ENCODE measurements at regions not wholly inside any gene's neighbourhood (a gene's known extent, or its start where the extent isn't known, plus 50 kb on each side); places are given as distances from the start of the nearest gene placed in this dataset.
"Not testable (repeated sequence)": the region's sequence is repeated elsewhere in the genome, so short reads cannot be mapped to it uniquely, and the experiment has no call there.

GRCh38 chr6:15745781-15746180 is 83.0 kb upstream of the DTNBP1 start:
- no peak for ATAC-seq
- H3K9me2 ChIP-seq (ENCODE audit: insufficient read depth) = peaks cover 10% of the 10 kb centered on the region; the same call in 1 of the 2 replicates
- TF ChIP-seq CTCF (conservative IDR thresholded peaks at IDR 0.05; ENCODE audit: low read depth in 2 of 2) (no peak), ZNF331 (CRISPR knock-in tag; IDR thresholded peaks at IDR 0.05; ENCODE audit: low read depth) (no peak), POLR2AphosphoS5 (IDR thresholded peaks at IDR 0.05; ENCODE audit: low read depth) (no peak)
- H2AFZ ChIP-seq = no peak overlapping the region
- Mint-ChIP-seq H3K27me3 (ENCODE audit: insufficient read depth, low read depth, poor library complexity) (no peaks in the 10 kb centered on the region), H3K36me3 (ENCODE audit: low read depth) (peaks cover 3% of the 10 kb centered on the region; the same call in 1 of the 3 replicates), H3K9me3 (peaks cover 7% of the 10 kb centered on the region), H3K27ac (no peak overlapping the region), H3K4me1 (peaks cover 12% of the 10 kb centered on the region), H3K4me3 (no peak overlapping the region)
- no peak overlapping the region for H3K4me3 ChIP-seq
- H3K27ac ChIP-seq (ENCODE audit: low read depth) = no peak overlapping the region
- H3K4me1 ChIP-seq (ENCODE audit: insufficient read depth) = 0 out of 2 replicates have a peak, but pooled peaks cover 9% of the 10 kb centered on the region
- DNase-seq (ENCODE audit: low spot score) = no peak
- H3F3A ChIP-seq (replicated peaks; ENCODE audit: low read depth) = no peaks in the 10 kb centered on the region
- H3K79me2 ChIP-seq (replicated peaks; ENCODE audit: insufficient read depth) = no peaks in the 10 kb centered on the region
- no peaks in the 10 kb centered on the region for H3K36me3 ChIP-seq (ENCODE audit: insufficient read depth)
- H4K20me1 ChIP-seq (replicated peaks; ENCODE audit: insufficient read depth) = no peaks in the 10 kb centered on the region
- H3K4me2 ChIP-seq = 0 out of 2 replicates have a peak overlapping the region, but pooled peaks have one; percentile 14
- no peaks in the 10 kb centered on the region for H3K27me3 ChIP-seq (ENCODE audit: insufficient read depth)

- H2AFZ ChIP-seq = 0 out of 2 replicates have a peak overlapping the region, but pooled peaks have one; percentile 16
- DNase-seq (ENCODE audit: low spot score) = peak; percentile 34
- no peaks in the 10 kb centered on the region for H3F3A ChIP-seq (replicated peaks; ENCODE audit: low read depth)
- H3K27ac ChIP-seq (ENCODE audit: low read depth) = no peak overlapping the region
- ATAC-seq = peak; percentile 42
- H3K27me3 Mint-ChIP-seq (ENCODE audit: insufficient read depth, low read depth, poor library complexity) = no peaks in the 10 kb centered on the region
- H3K4me2 ChIP-seq = 0 out of 2 replicates have a peak overlapping the region, but pooled peaks have one; percentile 14
- H3K4me1 ChIP-seq (ENCODE audit: insufficient read depth) = 0 out of 2 replicates have a peak, but pooled peaks cover 9% of the 10 kb centered on the region
- H3K36me3 Mint-ChIP-seq (ENCODE audit: low read depth) = peaks cover 3% of the 10 kb centered on the region; the same call in 1 of the 3 replicates
- TF ChIP-seq EZH2phosphoT487 (IDR thresholded peaks at IDR 0.05; ENCODE audit: unreplicated experiment) (no peak), ZNF331 (CRISPR knock-in tag; IDR thresholded peaks at IDR 0.05; ENCODE audit: low read depth) (no peak), POLR2AphosphoS5 (IDR thresholded peaks at IDR 0.05; ENCODE audit: low read depth) (no peak), CREB1 (CRISPR knock-in tag; IDR thresholded peaks at IDR 0.05; ENCODE audit: low read depth) (no peak), STAT1 (IDR thresholded peaks at IDR 0.05; ENCODE audit: unreplicated experiment) (no peak), ZNF114 (CRISPR knock-in tag; IDR thresholded peaks at IDR 0.05) (no peak)
- peaks cover 7% of the 10 kb centered on the region for H3K9me3 Mint-ChIP-seq
- H3K4me3 ChIP-seq = no peak overlapping the region
- H3K79me2 ChIP-seq (replicated peaks; ENCODE audit: insufficient read depth) = no peaks in the 10 kb centered on the region
- no peaks in the 10 kb centered on the region for H3K36me3 ChIP-seq (ENCODE audit: insufficient read depth)
- H4K20me1 ChIP-seq (replicated peaks; ENCODE audit: insufficient read depth) = no peaks in the 10 kb centered on the region
- no peaks in the 10 kb centered on the region for H3K27me3 ChIP-seq (ENCODE audit: insufficient read depth)
- H3K4me1 Mint-ChIP-seq = peaks cover 14% of the 10 kb centered on the region
- H3K9me2 ChIP-seq (ENCODE audit: insufficient read depth) = peaks cover 10% of the 10 kb centered on the region; the same call in 1 of the 2 replicates
- no peak overlapping the region for H3K27ac Mint-ChIP-seq
- no peak overlapping the region for H3K4me3 Mint-ChIP-seq
These were observed 82.1 kb upstream of the DTNBP1 start for GRCh38 chr6:15744818-15745402.

GRCh38 chr6:15742013-15742412 is 79.2 kb upstream of the DTNBP1 start:
- H3K4me1 Mint-ChIP-seq = peaks cover 20% of the 10 kb centered on the region
- H3K4me1 ChIP-seq (ENCODE audit: insufficient read depth); H3K79me2 ChIP-seq (replicated peaks; ENCODE audit: insufficient read depth): not testable (repeated sequence)

More at GRCh38 chr6:15742013-15742412, 79.2 kb upstream of the DTNBP1 start:
- H3K27ac ChIP-seq (ENCODE audit: low read depth); H4K20me1 ChIP-seq (replicated peaks; ENCODE audit: insufficient read depth); H3K4me3 ChIP-seq; H3K9me2 ChIP-seq (ENCODE audit: insufficient read depth); H3K36me3 Mint-ChIP-seq (ENCODE audit: low read depth); H2AFZ ChIP-seq; H3K9me3 Mint-ChIP-seq; DNase-seq (ENCODE audit: low spot score); ATAC-seq; H3K36me3 ChIP-seq (ENCODE audit: insufficient read depth); H3K4me3 Mint-ChIP-seq; H3F3A ChIP-seq (replicated peaks; ENCODE audit: low read depth); H3K27me3 Mint-ChIP-seq (ENCODE audit: insufficient read depth, low read depth, poor library complexity); H3K27ac Mint-ChIP-seq; H3K27me3 ChIP-seq (ENCODE audit: insufficient read depth); H3K4me2 ChIP-seq: not testable (repeated sequence)
